ENCODE measurements at regions not wholly inside any gene's neighbourhood (a gene's known extent, or its start where the extent isn't known, plus 50 kb on each side); places are given as distances from the start of the nearest gene placed in this dataset.

DNA sequence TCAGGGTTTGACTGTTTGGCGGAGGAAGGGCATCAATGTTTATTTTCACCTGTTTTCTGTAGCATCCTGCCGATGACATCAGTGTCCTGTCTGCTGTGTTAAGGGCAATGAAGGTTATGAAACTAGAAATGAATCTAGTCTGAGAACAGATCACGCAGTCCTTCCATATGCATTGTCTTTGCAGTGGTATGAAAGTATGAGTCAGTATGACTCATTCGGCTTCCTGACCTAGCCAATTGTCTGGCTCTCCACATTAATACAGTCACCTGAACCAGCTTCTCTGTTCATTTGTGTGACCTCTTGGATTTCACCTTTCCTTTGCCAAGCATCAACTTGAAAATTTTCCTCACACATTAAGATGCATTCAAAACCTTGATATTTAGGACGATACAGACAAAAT, 353.8 kb downstream of the RND3 start:
- ChIA-PET POLR2A (ENCODE audit: unreplicated experiment) (no interaction called here), CTCF (interaction anchor here (0.6 kb wide), 2 partner anchors 21 to 934 kb away, joined by 3 to 5 read pairs; no protein-coding TSS in a partner anchor)
- H3F3A ChIP-seq (ENCODE audit: low read length, unreplicated experiment): no peaks in the 10 kb centered on the region
- peak overlapping the region; percentile 77 for H3K27ac ChIP-seq (ENCODE audit: low read length)
- H3K4me3 ChIP-seq (ENCODE audit: low read length): no peak overlapping the region
- H3K27me3 ChIP-seq (ENCODE audit: low read length): no peaks in the 10 kb centered on the region
- no peaks in the 10 kb centered on the region for H4K20me1 ChIP-seq (ENCODE audit: low read length)
- peaks cover 21% of the 10 kb centered on the region for H3K4me1 ChIP-seq (ENCODE audit: insufficient read depth, low read length)
- peak overlapping the region; percentile 58 for H3K4me2 ChIP-seq (ENCODE audit: low read length)
- H3K9me3 ChIP-seq (ENCODE audit: low read length): no peaks in the 10 kb centered on the region
- H3K9me2 ChIP-seq (replicated peaks; ENCODE audit: low read length): no peaks in the 10 kb centered on the region
- no TSS peak for BruUV-seq (replicated peaks)
- H3K9ac ChIP-seq (ENCODE audit: low read length): peak overlapping the region; percentile 31
- intact Hi-C loops (cut with micrococcal nuclease): loop anchor here (5.0 to 10.0 kb wide), 2 partner anchors 34 to 209 kb away; no protein-coding TSS in a partner anchor
- peak; percentile 97 for ATAC-seq
- peak; percentile 97 for DNase-seq
- H2AFZ ChIP-seq (ENCODE audit: low read length): no peak overlapping the region
- TF ChIP-seq CTCF (conservative IDR thresholded peaks at IDR 0.05; ENCODE audit: low read depth, low read length) (no peak), EZH2phosphoT487 (IDR thresholded peaks at IDR 0.05; ENCODE audit: borderline replicate concordance, low read length) (no peak)
- H3K36me3 ChIP-seq (ENCODE audit: low read depth, low read length): no peaks in the 10 kb centered on the region
- H3K79me2 ChIP-seq (ENCODE audit: low read length): no peaks in the 10 kb centered on the region

GRCh38 chr2:150129921-150130575, 357.4 kb downstream of the RND3 start:
- CTCF ChIA-PET: interaction anchor here (0.6 kb wide), 1 partner anchor 350 kb away, joined by 4 read pairs; no protein-coding TSS in a partner anchor
- no TSS peak for BruUV-seq (replicated peaks)

More at GRCh38 chr2:150129921-150130575, 357.4 kb downstream of the RND3 start:
- Histone ChIP-seq H3K27ac (ENCODE audit: low read length) (no peak overlapping the region), H2AFZ (ENCODE audit: low read length) (no peak overlapping the region), H4K20me1 (ENCODE audit: low read length) (no peaks in the 10 kb centered on the region), H3K4me1 (ENCODE audit: insufficient read depth, low read length) (peaks cover 46% of the 10 kb centered on the region), H3K79me2 (ENCODE audit: low read length) (no peaks in the 10 kb centered on the region), H3K36me3 (ENCODE audit: low read depth, low read length) (no peaks in the 10 kb centered on the region), H3K9me3 (ENCODE audit: low read length) (no peaks in the 10 kb centered on the region), H3K27me3 (ENCODE audit: low read length) (no peaks in the 10 kb centered on the region), H3F3A (ENCODE audit: low read length, unreplicated experiment) (no peaks in the 10 kb centered on the region), H3K9me2 (replicated peaks; ENCODE audit: low read length) (no peaks in the 10 kb centered on the region), H3K4me3 (ENCODE audit: low read length) (no peak overlapping the region), H3K4me2 (ENCODE audit: low read length) (no peak overlapping the region), H3K9ac (ENCODE audit: low read length) (no peak overlapping the region)
- ATAC-seq: no peak
- POLR2A ChIA-PET (ENCODE audit: unreplicated experiment): no interaction called here
- TF ChIP-seq EZH2 (IDR thresholded peaks at IDR 0.05; ENCODE audit: low read length, unreplicated experiment): no peak
- TF ChIP-seq EZH2phosphoT487 (IDR thresholded peaks at IDR 0.05; ENCODE audit: borderline replicate concordance, low read length): no peak
- no peak for TF ChIP-seq CTCF (conservative IDR thresholded peaks at IDR 0.05; ENCODE audit: low read depth, low read length)
- intact Hi-C loops (cut with micrococcal nuclease): loop anchor here (5.0 to 10.0 kb wide), 2 partner anchors 37 to 205 kb away; no protein-coding TSS in a partner anchor
- no peak for DNase-seq

Data from PC-3 (cell line).